Mucosa of rectum (tissue), 2 donors: ENCODE measurements at regions not wholly inside any gene's neighbourhood (a gene's known extent, or its start where the extent isn't known, plus 50 kb on each side); places are given as distances from the start of the nearest gene placed in this dataset.

Experiments used
- H3K27ac ChIP-seq, 2 donors: one replicate each; pipeline ENCODE4 v1.7.0; 2013; ENCODE audit warnings: inconsistent platforms in 2 of 2, low read depth in 2 of 2, low read length in 2 of 2
- H3K27me3 ChIP-seq, 2 donors: one replicate each; pipeline ENCODE4 v1.7.0; 2013; ENCODE audit warnings: low read length in 2 of 2; ENCODE audit not compliant: control insufficient read depth in 2 of 2, insufficient read depth in 2 of 2
- H3K36me3 ChIP-seq, 2 donors: one replicate each; pipeline ENCODE4 v1.7.0; 2013; ENCODE audit warnings: low read length in 2 of 2; ENCODE audit not compliant: control insufficient read depth in 2 of 2, insufficient read depth in 2 of 2
- H3K4me1 ChIP-seq, 2 donors: one replicate each; pipeline ENCODE4 v1.7.0; 2013; ENCODE audit warnings: low read length in 2 of 2, mild to moderate bottlenecking in 1 of 2; ENCODE audit not compliant: control insufficient read depth in 2 of 2, insufficient read depth in 2 of 2
- H3K4me3 ChIP-seq, 2 donors: one replicate each; pipeline ENCODE4 v1.7.0; 2013; ENCODE audit warnings: low read length in 2 of 2
- H3K9ac ChIP-seq, 2 donors: one replicate each; pipeline ENCODE4 v1.7.0; 2013; ENCODE audit warnings: low read length in 2 of 2, low read depth in 1 of 2, mild to moderate bottlenecking in 1 of 2
- H3K9me3 ChIP-seq, 2 donors: one replicate each; pipeline ENCODE4 v1.7.0; 2013; ENCODE audit warnings: low read length in 2 of 2; ENCODE audit not compliant: control insufficient read depth in 2 of 2
- donor health status: healthy.
- donor health status: Normal muscosa, but diverticular disease.

- H3K27ac ChIP-seq, result no peak overlapping the region
- H3K9ac ChIP-seq, result no peak overlapping the region
- H3K4me1 ChIP-seq, result no peaks in the 10 kb centered on the region
- no peaks in the 10 kb centered on the region for H3K36me3 ChIP-seq
- no peaks in the 10 kb centered on the region for H3K27me3 ChIP-seq
- H3K9me3 ChIP-seq, result no peaks in the 10 kb centered on the region
- H3K4me3 ChIP-seq, result no peak overlapping the region
These were observed 356.6 kb upstream of the SALL3 start for GRCh38 chr18:78622907-78623541.

GRCh38 chr18:78624646-78625279 lies 354.9 kb upstream of the SALL3 start:
- H3K27ac ChIP-seq, result no peak overlapping the region
- H3K27me3 ChIP-seq, result no peaks in the 10 kb centered on the region
- H3K4me1 ChIP-seq, result no peaks in the 10 kb centered on the region
- H3K9me3 ChIP-seq, result no peaks in the 10 kb centered on the region
- H3K36me3 ChIP-seq, result no peaks in the 10 kb centered on the region
- no peak overlapping the region for H3K9ac ChIP-seq
- no peak overlapping the region for H3K4me3 ChIP-seq

- H3K27me3 ChIP-seq, result no peaks in the 10 kb centered on the region
- H3K9ac ChIP-seq, result no peak overlapping the region
- H3K27ac ChIP-seq, result no peak overlapping the region
- H3K9me3 ChIP-seq, result no peaks in the 10 kb centered on the region
- H3K36me3 ChIP-seq, result no peaks in the 10 kb centered on the region
- H3K4me3 ChIP-seq, result no peak overlapping the region
- no peaks in the 10 kb centered on the region for H3K4me1 ChIP-seq
These were observed 353.8 kb upstream of the SALL3 start for GRCh38 chr18:78625847-78626246.

GRCh38 chr18:78627551-78628346 lies 351.9 kb upstream of the SALL3 start:
- Histone ChIP-seq H3K9ac (no peak overlapping the region), H3K9me3 (peaks cover 0 to 4% of the 10 kb centered on the region in 2 donors), H3K27ac (no peak overlapping the region), H3K4me3 (no peak overlapping the region), H3K4me1 (no peaks in the 10 kb centered on the region), H3K36me3 (no peaks in the 10 kb centered on the region), H3K27me3 (no peaks in the 10 kb centered on the region)

- Histone ChIP-seq H3K36me3 (no peaks in the 10 kb centered on the region), H3K27me3 (no peaks in the 10 kb centered on the region), H3K9me3 (peaks cover 0 to 4% of the 10 kb centered on the region in 2 donors), H3K27ac (no peak overlapping the region), H3K9ac (no peak overlapping the region), H3K4me1 (no peaks in the 10 kb centered on the region), H3K4me3 (no peak overlapping the region)
These were observed 350.2 kb upstream of the SALL3 start for GRCh38 chr18:78629426-78629825.

GRCh38 chr18:78630356-78630755 lies 349.3 kb upstream of the SALL3 start:
- H3K36me3 ChIP-seq, result no peaks in the 10 kb centered on the region
- no peak overlapping the region for H3K4me3 ChIP-seq
- H3K27ac ChIP-seq, result no peak overlapping the region
- no peak overlapping the region for H3K9ac ChIP-seq
- H3K4me1 ChIP-seq, result no peaks in the 10 kb centered on the region
- peaks cover 0 to 4% of the 10 kb centered on the region in 2 donors for H3K9me3 ChIP-seq
- no peaks in the 10 kb centered on the region for H3K27me3 ChIP-seq

GRCh38 chr18:78630981-78631510 lies 348.6 kb upstream of the SALL3 start:
- Histone ChIP-seq H3K36me3 (no peaks in the 10 kb centered on the region), H3K9me3 (peaks cover 0 to 4% of the 10 kb centered on the region in 2 donors), H3K9ac (no peak overlapping the region), H3K27me3 (no peaks in the 10 kb centered on the region), H3K4me1 (no peaks in the 10 kb centered on the region), H3K4me3 (no peak overlapping the region), H3K27ac (no peak overlapping the region)

- Histone ChIP-seq H3K4me1 (no peaks in the 10 kb centered on the region), H3K4me3 (no peak overlapping the region), H3K9me3 (peaks cover 0 to 4% of the 10 kb centered on the region in 2 donors), H3K27ac (no peak overlapping the region), H3K9ac (no peak overlapping the region), H3K27me3 (no peaks in the 10 kb centered on the region), H3K36me3 (no peaks in the 10 kb centered on the region)
These were observed 347.5 kb upstream of the SALL3 start for GRCh38 chr18:78632111-78632541.

- peaks cover 0 to 4% of the 10 kb centered on the region in 2 donors for H3K9me3 ChIP-seq
- no peak overlapping the region for H3K27ac ChIP-seq
- no peaks in the 10 kb centered on the region for H3K4me1 ChIP-seq
- H3K4me3 ChIP-seq, result no peak overlapping the region
- no peaks in the 10 kb centered on the region for H3K36me3 ChIP-seq
- no peak overlapping the region for H3K9ac ChIP-seq
- no peaks in the 10 kb centered on the region for H3K27me3 ChIP-seq
These were observed 345.4 kb upstream of the SALL3 start for GRCh38 chr18:78634061-78634696.
